HEK293T (cell line): ENCODE measurements at regions not wholly inside any gene's neighbourhood (a gene's known extent, or its start where the extent isn't known, plus 50 kb on each side); places are given as distances from the start of the nearest gene placed in this dataset.

Experiments
- ARNT ChIP-seq: fragments of 450-650 bp; IDR thresholded peaks from 2 replicates; pipeline ENCODE4 v1.6.1; 2017; ENCODE audit warnings: mild to moderate bottlenecking
- BHLHE40 ChIP-seq: fragments of 450-650 bp; IDR thresholded peaks from 2 replicates; pipeline ENCODE4 v1.6.1; 2016; ENCODE audit warnings: mild to moderate bottlenecking, moderate library complexity, borderline replicate concordance
- ELF4 ChIP-seq: fragments of 450-650 bp; IDR thresholded peaks from 2 replicates; pipeline ENCODE4 v1.6.1; 2017; ENCODE audit warnings: antibody characterized with exemption
- FOXA1 ChIP-seq: fragments of 450-650 bp; IDR thresholded peaks from 2 replicates; pipeline ENCODE4 v1.6.1; 2016; ENCODE audit warnings: mild to moderate bottlenecking
- FOXM1 ChIP-seq: fragments of 450-650 bp; IDR thresholded peaks from 2 replicates; pipeline ENCODE4 v1.6.1; 2017; ENCODE audit warnings: mild to moderate bottlenecking, borderline replicate concordance
- HDGF ChIP-seq: fragments of 450-650 bp; IDR thresholded peaks from 2 replicates; pipeline ENCODE4 v1.6.1; 2017; ENCODE audit warnings: antibody characterized with exemption, borderline replicate concordance
- SP1 ChIP-seq: fragments of 450-650 bp; IDR thresholded peaks from 2 replicates; pipeline ENCODE4 v1.6.1; 2017
- SUZ12 ChIP-seq: fragments of 450-650 bp; IDR thresholded peaks from 2 replicates; pipeline ENCODE4 v1.6.1; 2016; ENCODE audit warnings: mild to moderate bottlenecking

- no peak for TF ChIP-seq FOXA1
- no peak for TF ChIP-seq ARNT
- TF ChIP-seq SP1 = no peak
- TF ChIP-seq SUZ12 = no peak
- no peak for TF ChIP-seq HDGF
- no peak for TF ChIP-seq FOXM1
- TF ChIP-seq BHLHE40 = no peak
- TF ChIP-seq ELF4 = no peak
These were observed 470.8 kb downstream of the INHBA start for GRCh38 chr7:41232086-41232485.
